GM13976 (cell line): ENCODE measurements at regions not wholly inside any gene's neighbourhood (a gene's known extent, or its start where the extent isn't known, plus 50 kb on each side); places are given as distances from the start of the nearest gene placed in this dataset.

Experiments used
- DNase-seq: peaks from one replicate; pipeline ENCODE4 v3.0.0; 2012; ENCODE audit warnings: low spot score
- CTCF ChIP-seq: IDR thresholded peaks from 2 replicates; pipeline ENCODE4 v1.5.1; 2012; ENCODE audit warnings: borderline replicate concordance, mild to moderate bottlenecking; ENCODE audit not compliant: insufficient read depth; ENCODE audit errors: extremely low read depth, missing control alignments, control extremely low read depth
- in situ Hi-C: fragments of 300-500 bp; cut with MboI; formaldehyde crosslinking; loops from one replicate; pipeline ENCODE4 v1.12.0; 2022; ENCODE audit warnings: low sequenced_read_pairs, mixed read lengths, inconsistent platforms; ENCODE audit not compliant: unreplicated experiment

GRCh38 chr14:23785208-23785607, 149.0 kb downstream of the DHRS2 start:
- no peak for TF ChIP-seq CTCF
- DNase-seq, result no peak
- in situ Hi-C loops, result no loop called here

- TF ChIP-seq CTCF, result no peak
- in situ Hi-C loops, result no loop called here
- DNase-seq, result no peak
Measured at GRCh38 chr14:23787436-23787835, 151.3 kb downstream of the DHRS2 start.

- TF ChIP-seq CTCF, result no peak
- no peak for DNase-seq
- in situ Hi-C loops, result no loop called here
Measured at GRCh38 chr14:23789696-23790095, 153.5 kb downstream of the DHRS2 start.

- no peak for TF ChIP-seq CTCF
- no peak for DNase-seq
- in situ Hi-C loops, result no loop called here
Measured at GRCh38 chr14:23793532-23793931, 157.4 kb downstream of the DHRS2 start.

GRCh38 chr14:23800811-23801210, 152.8 kb upstream of the DHRS4 start:
- in situ Hi-C loops, result no loop called here
- DNase-seq, result no peak
- TF ChIP-seq CTCF, result no peak

- DNase-seq, result no peak
- TF ChIP-seq CTCF, result no peak
- in situ Hi-C loops, result no loop called here
Measured at GRCh38 chr14:23801766-23802165, 151.8 kb upstream of the DHRS4 start.

- in situ Hi-C loops, result no loop called here
- TF ChIP-seq CTCF, result no peak
- no peak for DNase-seq
Measured at GRCh38 chr14:23804817-23805216, 148.8 kb upstream of the DHRS4 start.
